DOHH2 (cell line): ENCODE measurements at regions not wholly inside any gene's neighbourhood (a gene's known extent, or its start where the extent isn't known, plus 50 kb on each side); places are given as distances from the start of the nearest gene placed in this dataset.

ENCODE experiments used
- H3F3A ChIP-seq: fragments of 200-600 bp; sonication (generic), shearing (Covaris generic); 2 replicates; pipeline ENCODE4 v1.6.0; 2016; ENCODE audit warnings: antibody characterized with exemption, mild to moderate bottlenecking; ENCODE audit not compliant: control insufficient read depth, insufficient read depth
- H3K27ac ChIP-seq: fragments of 200-600 bp; sonication (generic); 2 replicates; pipeline ENCODE4 v1.5.1; 2014; ENCODE audit warnings: low read depth, mild to moderate bottlenecking, low read length, moderate library complexity
- H3K27me3 ChIP-seq: fragments of 200-600 bp; sonication (generic); 2 replicates; pipeline ENCODE4 v1.6.1; 2014; ENCODE audit warnings: mild to moderate bottlenecking, low read length, mixed read lengths; ENCODE audit not compliant: control insufficient read depth
- H3K36me3 ChIP-seq: fragments of 200-600 bp; sonication (generic); 2 replicates; pipeline ENCODE4 v1.6.1; 2014; ENCODE audit warnings: mild to moderate bottlenecking, low read length, moderate library complexity, mixed read lengths; ENCODE audit not compliant: control insufficient read depth
- H3K4me1 ChIP-seq: fragments of 200-600 bp; sonication (generic); 2 replicates; pipeline ENCODE4 v1.6.1; 2014; ENCODE audit warnings: mild to moderate bottlenecking, low read length, mixed read lengths; ENCODE audit not compliant: control insufficient read depth
- H3K4me2 ChIP-seq: fragments of 200-600 bp; sonication (generic); 2 replicates; pipeline ENCODE4 v1.6.0; 2014; ENCODE audit warnings: mild to moderate bottlenecking, low read length, moderate library complexity
- H3K4me3 ChIP-seq: fragments of 200-600 bp; sonication (generic); 2 replicates; pipeline ENCODE4 v1.5.1; 2014; ENCODE audit warnings: mild to moderate bottlenecking, low read length, mixed read lengths
- H3K79me2 ChIP-seq: fragments of 200-600 bp; sonication (generic); 2 replicates; pipeline ENCODE4 v1.6.1; 2014; ENCODE audit warnings: mild to moderate bottlenecking, low read length, mixed read lengths; ENCODE audit not compliant: control insufficient read depth
- H3K9me2 ChIP-seq: fragments of 200-600 bp; sonication (generic); replicated peaks from 2 replicates; pipeline ENCODE4 v1.6.1; 2014; ENCODE audit warnings: mild to moderate bottlenecking, low read length, mixed read lengths; ENCODE audit not compliant: control insufficient read depth
- H3K9me3 ChIP-seq: fragments of 200-600 bp; sonication (generic); 2 replicates; pipeline ENCODE4 v1.6.1; 2014; ENCODE audit warnings: antibody characterized with exemption, low read length, mixed read lengths; ENCODE audit not compliant: control insufficient read depth, insufficient read depth
- H4K20me1 ChIP-seq: fragments of 200-600 bp; sonication (generic); 2 replicates; pipeline ENCODE4 v1.6.0; 2014; ENCODE audit warnings: low read depth, mild to moderate bottlenecking, antibody characterized with exemption, low read length, moderate library complexity; ENCODE audit not compliant: control insufficient read depth, insufficient read depth
- CTCF ChIP-seq: fragments of 200-600 bp; sonication (generic); IDR thresholded peaks from one replicate; pipeline ENCODE4 v1.5.1; 2014; ENCODE audit warnings: antibody characterized with exemption, mild to moderate bottlenecking, low read depth, low read length; ENCODE audit not compliant: poor library complexity, severe bottlenecking
- EZH2phosphoT487 ChIP-seq: fragments of 200-600 bp; sonication (generic); IDR thresholded peaks from 2 replicates; pipeline ENCODE4 v1.6.1; 2017; ENCODE audit warnings: borderline replicate concordance, mild to moderate bottlenecking, antibody characterized with exemption, low read length, moderate library complexity, mixed read lengths

GRCh38 chr3:176683382-176683781, 513.9 kb downstream of the TBL1XR1 start:
- no peaks in the 10 kb centered on the region for H3K79me2 ChIP-seq
- H3K27ac ChIP-seq, result no peak overlapping the region
- no peaks in the 10 kb centered on the region for H3K4me1 ChIP-seq
- no peaks in the 10 kb centered on the region for H4K20me1 ChIP-seq
- H3K9me2 ChIP-seq, result no peaks in the 10 kb centered on the region
- no peaks in the 10 kb centered on the region for H3K9me3 ChIP-seq
- no peaks in the 10 kb centered on the region for H3K36me3 ChIP-seq
- H3K4me3 ChIP-seq, result no peak overlapping the region
- no peaks in the 10 kb centered on the region for H3K27me3 ChIP-seq
- no peaks in the 10 kb centered on the region for H3F3A ChIP-seq
- H3K4me2 ChIP-seq, result no peak overlapping the region
- TF ChIP-seq CTCF (no peak), EZH2phosphoT487 (no peak)

- Histone ChIP-seq H3K9me2 (no peaks in the 10 kb centered on the region), H3K4me2 (no peak overlapping the region), H3K27ac (no peak overlapping the region)
Observed at GRCh38 chr3:176663837-176664831, 533.1 kb downstream of the TBL1XR1 start.

GRCh38 chr3:176663387-176663786, 533.9 kb downstream of the TBL1XR1 start:
- peaks cover 2% of the 10 kb centered on the region; the same call in 1 of the 2 replicates for H3K27me3 ChIP-seq
- no peak overlapping the region for H3K4me3 ChIP-seq
- no peak overlapping the region for H3K4me2 ChIP-seq
- H4K20me1 ChIP-seq, result no peaks in the 10 kb centered on the region
- no peaks in the 10 kb centered on the region for H3F3A ChIP-seq
- no peaks in the 10 kb centered on the region for H3K9me2 ChIP-seq
- H3K79me2 ChIP-seq, result no peaks in the 10 kb centered on the region
- no peak overlapping the region for H3K27ac ChIP-seq
- no peaks in the 10 kb centered on the region for H3K36me3 ChIP-seq
- H3K9me3 ChIP-seq, result no peaks in the 10 kb centered on the region
- no peaks in the 10 kb centered on the region for H3K4me1 ChIP-seq
- no peak for TF ChIP-seq CTCF

More at GRCh38 chr3:176663837-176664831, 533.1 kb downstream of the TBL1XR1 start:
- H3K9me3 ChIP-seq, result no peaks in the 10 kb centered on the region
- H3K4me1 ChIP-seq, result no peaks in the 10 kb centered on the region
- H3K4me3 ChIP-seq, result no peak overlapping the region
- TF ChIP-seq EZH2phosphoT487, result no peak
- TF ChIP-seq CTCF, result peak; percentile 32
- H3K36me3 ChIP-seq, result no peaks in the 10 kb centered on the region
- no peaks in the 10 kb centered on the region for H3F3A ChIP-seq
- H3K27me3 ChIP-seq, result peaks cover 2% of the 10 kb centered on the region; the same call in 1 of the 2 replicates
- H4K20me1 ChIP-seq, result no peaks in the 10 kb centered on the region
- no peaks in the 10 kb centered on the region for H3K79me2 ChIP-seq
